GM13976 (cell line): ENCODE measurements at regions not wholly inside any gene's neighbourhood (a gene's known extent, or its start where the extent isn't known, plus 50 kb on each side); places are given as distances from the start of the nearest gene placed in this dataset.

Source experiments
- DNase-seq: peaks from one replicate; pipeline ENCODE4 v3.0.0; 2012; ENCODE audit warnings: low spot score
- CTCF ChIP-seq: IDR thresholded peaks from 2 replicates; pipeline ENCODE4 v1.5.1; 2012; ENCODE audit warnings: borderline replicate concordance, mild to moderate bottlenecking; ENCODE audit not compliant: insufficient read depth; ENCODE audit errors: extremely low read depth, missing control alignments, control extremely low read depth
- in situ Hi-C: fragments of 300-500 bp; cut with MboI; formaldehyde crosslinking; loops from one replicate; pipeline ENCODE4 v1.12.0; 2022; ENCODE audit warnings: low sequenced_read_pairs, mixed read lengths, inconsistent platforms; ENCODE audit not compliant: unreplicated experiment

GRCh38 chr5:57778501-57779091 is 296.0 kb upstream of the ACTBL2 start:
- in situ Hi-C loops = no loop called here
- TF ChIP-seq CTCF = no peak
- DNase-seq = no peak

GRCh38 chr5:57777174-57777581 is 294.6 kb upstream of the ACTBL2 start:
- no peak for DNase-seq
- in situ Hi-C loops = no loop called here
- no peak for TF ChIP-seq CTCF

- in situ Hi-C loops = no loop called here
- DNase-seq = no peak
- TF ChIP-seq CTCF = no peak
Measured at GRCh38 chr5:57776035-57776434, 293.4 kb upstream of the ACTBL2 start.

- no peak for TF ChIP-seq CTCF
- no peak for DNase-seq
- in situ Hi-C loops = no loop called here
Measured at GRCh38 chr5:57774439-57774838, 291.8 kb upstream of the ACTBL2 start.

GRCh38 chr5:57772512-57772911 is 289.9 kb upstream of the ACTBL2 start:
- no peak for TF ChIP-seq CTCF
- no peak for DNase-seq
- in situ Hi-C loops = no loop called here

- in situ Hi-C loops = no loop called here
- no peak for TF ChIP-seq CTCF
- no peak for DNase-seq
Measured at GRCh38 chr5:57770039-57770438, 287.4 kb upstream of the ACTBL2 start.
